ENCODE measurements at regions not wholly inside any gene's neighbourhood (a gene's known extent, or its start where the extent isn't known, plus 50 kb on each side); places are given as distances from the start of the nearest gene placed in this dataset.
"Not testable (repeated sequence)": the region's sequence is repeated elsewhere in the genome, so short reads cannot be mapped to it uniquely, and the experiment has no call there.

- DNase-seq: peak; percentile 6
These were observed 366.6 kb downstream of the PREX1 start for GRCh38 chr20:48461091-48461734.

- DNase-seq: peak; percentile 0
These were observed 367.1 kb downstream of the PREX1 start for GRCh38 chr20:48460681-48461080.

- DNase-seq: peak; percentile 8
These were observed 367.9 kb downstream of the PREX1 start for GRCh38 chr20:48459722-48460395.

GRCh38 chr20:48458601-48459385 lies 369.0 kb downstream of the PREX1 start:
- no peak for DNase-seq

GRCh38 chr20:48458003-48458377 lies 369.8 kb downstream of the PREX1 start:
- no peak for DNase-seq

- no peak for DNase-seq
These were observed 370.4 kb downstream of the PREX1 start for GRCh38 chr20:48457193-48458002.

- DNase-seq: no peak
These were observed 371.2 kb downstream of the PREX1 start for GRCh38 chr20:48456366-48457192.

GRCh38 chr20:48455651-48456365 lies 372.0 kb downstream of the PREX1 start:
- no peak for DNase-seq

- no peak for DNase-seq
These were observed 372.9 kb downstream of the PREX1 start for GRCh38 chr20:48454671-48455490.

- no peak for DNase-seq
These were observed 374.2 kb downstream of the PREX1 start for GRCh38 chr20:48453477-48454093.

GRCh38 chr20:48451401-48451800 lies 376.4 kb downstream of the PREX1 start:
- no peak for DNase-seq

- no peak for DNase-seq
These were observed 378.9 kb downstream of the PREX1 start for GRCh38 chr20:48448666-48449600.

- no peak for DNase-seq
These were observed 380.3 kb downstream of the PREX1 start for GRCh38 chr20:48447456-48447855.

- no peak for DNase-seq
These were observed 382.0 kb downstream of the PREX1 start for GRCh38 chr20:48445827-48446226.

GRCh38 chr20:48444249-48444648 lies 383.6 kb downstream of the PREX1 start:
- DNase-seq: no peak

- DNase-seq: no peak
These were observed 386.9 kb downstream of the PREX1 start for GRCh38 chr20:48440916-48441315.

- not testable (repeated sequence) for DNase-seq
These were observed 387.5 kb downstream of the PREX1 start for GRCh38 chr20:48440261-48440660.

GRCh38 chr20:48437146-48437545 lies 390.7 kb downstream of the PREX1 start:
- no peak for DNase-seq

- not testable (repeated sequence) for DNase-seq
These were observed 391.2 kb downstream of the PREX1 start for GRCh38 chr20:48436609-48437008.
